ENCODE measurements at regions not wholly inside any gene's neighbourhood (a gene's known extent, or its start where the extent isn't known, plus 50 kb on each side); places are given as distances from the start of the nearest gene placed in this dataset.

GRCh38 chr2:194182888-194183287, 1474.1 kb upstream of the SLC39A10 start:
- intact Hi-C loops (cut with micrococcal nuclease; ENCODE audit: unreplicated experiment), result no loop called here
- no peak overlapping the region for H3K27ac ChIP-seq (ENCODE audit: low read depth, low read length, poor library complexity, severe bottlenecking)
- TF ChIP-seq, protein P1, sequence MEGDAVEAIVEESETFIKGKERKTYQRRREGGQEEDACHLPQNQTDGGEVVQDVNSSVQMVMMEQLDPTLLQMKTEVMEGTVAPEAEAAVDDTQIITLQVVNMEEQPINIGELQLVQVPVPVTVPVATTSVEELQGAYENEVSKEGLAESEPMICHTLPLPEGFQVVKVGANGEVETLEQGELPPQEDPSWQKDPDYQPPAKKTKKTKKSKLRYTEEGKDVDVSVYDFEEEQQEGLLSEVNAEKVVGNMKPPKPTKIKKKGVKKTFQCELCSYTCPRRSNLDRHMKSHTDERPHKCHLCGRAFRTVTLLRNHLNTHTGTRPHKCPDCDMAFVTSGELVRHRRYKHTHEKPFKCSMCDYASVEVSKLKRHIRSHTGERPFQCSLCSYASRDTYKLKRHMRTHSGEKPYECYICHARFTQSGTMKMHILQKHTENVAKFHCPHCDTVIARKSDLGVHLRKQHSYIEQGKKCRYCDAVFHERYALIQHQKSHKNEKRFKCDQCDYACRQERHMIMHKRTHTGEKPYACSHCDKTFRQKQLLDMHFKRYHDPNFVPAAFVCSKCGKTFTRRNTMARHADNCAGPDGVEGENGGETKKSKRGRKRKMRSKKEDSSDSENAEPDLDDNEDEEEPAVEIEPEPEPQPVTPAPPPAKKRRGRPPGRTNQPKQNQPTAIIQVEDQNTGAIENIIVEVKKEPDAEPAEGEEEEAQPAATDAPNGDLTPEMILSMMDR (conservative IDR thresholded peaks at IDR 0.05; ENCODE audit: low read length), result no peak
- no peak for TF ChIP-seq EZH2phosphoT487 (IDR thresholded peaks at IDR 0.05; ENCODE audit: borderline replicate concordance, low read depth, low read length)
- H2AFZ ChIP-seq (ENCODE audit: low read length), result no peak overlapping the region
- no peaks in the 10 kb centered on the region for H4K20me1 ChIP-seq (ENCODE audit: insufficient read depth, low read length)
- no peaks in the 10 kb centered on the region for H3K36me3 ChIP-seq (ENCODE audit: insufficient read depth, low read length)
- ChIA-PET POLR2A (interaction anchor here (1.4 kb wide), 1 partner anchor 10 kb away, joined by 6 read pairs; no protein-coding TSS in a partner anchor), CTCF (ENCODE audit: unreplicated experiment) (no interaction called here)
- H3K79me2 ChIP-seq (ENCODE audit: insufficient read depth, low read depth, low read length), result no peaks in the 10 kb centered on the region
- no peaks in the 10 kb centered on the region for H3K9me2 ChIP-seq (ENCODE audit: insufficient read depth, low read length)
- no peak for DNase-seq (ENCODE audit: low spot score)
- no TSS peak for BruUV-seq (replicated peaks)
- no peaks in the 10 kb centered on the region for H3K4me1 ChIP-seq (ENCODE audit: insufficient read depth, low read length, poor library complexity, severe bottlenecking)
- H3K4me3 ChIP-seq (ENCODE audit: low read depth, low read length, poor library complexity, severe bottlenecking), result no peak overlapping the region
- no peaks in the 10 kb centered on the region for H3K9me3 ChIP-seq (ENCODE audit: low read length)
- H3K4me2 ChIP-seq (ENCODE audit: low read length), result no peak overlapping the region

DNA sequence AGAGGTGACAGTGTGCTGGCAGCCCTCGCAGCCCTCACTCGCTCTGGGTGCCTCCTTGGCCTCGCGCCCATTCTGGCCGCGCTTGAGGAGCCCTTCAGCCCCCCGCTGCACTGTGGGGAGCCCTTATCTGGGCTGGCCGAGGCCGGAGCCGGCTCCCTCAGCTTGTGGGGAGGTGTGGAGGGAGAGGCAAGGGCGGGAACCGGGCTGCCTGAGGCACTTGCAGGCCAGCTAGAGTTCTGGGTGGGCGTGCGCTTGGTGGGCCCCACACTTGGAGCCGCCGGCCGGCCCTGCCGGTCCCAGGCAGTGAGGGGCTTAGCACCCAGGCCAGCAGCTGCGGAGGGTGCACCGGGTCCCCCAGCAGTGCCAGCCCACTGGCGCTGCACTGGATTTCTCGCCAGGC, 1480.9 kb upstream of the SLC39A10 start:
- no TSS peak for BruUV-seq (replicated peaks)
- no peaks in the 10 kb centered on the region for H3K9me3 ChIP-seq (ENCODE audit: low read length)
- ChIA-PET CTCF (ENCODE audit: unreplicated experiment) (no interaction called here), POLR2A (no interaction called here)
- TF ChIP-seq, protein P1 (conservative IDR thresholded peaks at IDR 0.05; ENCODE audit: low read length), result no peak
- no peak for TF ChIP-seq EZH2phosphoT487 (IDR thresholded peaks at IDR 0.05; ENCODE audit: borderline replicate concordance, low read depth, low read length)
- H4K20me1 ChIP-seq (ENCODE audit: insufficient read depth, low read length), result no peaks in the 10 kb centered on the region
- no peaks in the 10 kb centered on the region for H3K79me2 ChIP-seq (ENCODE audit: insufficient read depth, low read depth, low read length)
- H3K4me2 ChIP-seq (ENCODE audit: low read length), result no peak overlapping the region
- DNase-seq (ENCODE audit: low spot score), result no peak
- H3K4me1 ChIP-seq (ENCODE audit: insufficient read depth, low read length, poor library complexity, severe bottlenecking), result no peaks in the 10 kb centered on the region
- H3K36me3 ChIP-seq (ENCODE audit: insufficient read depth, low read length), result no peaks in the 10 kb centered on the region
- no peaks in the 10 kb centered on the region for H3K9me2 ChIP-seq (ENCODE audit: insufficient read depth, low read length)
- H2AFZ ChIP-seq (ENCODE audit: low read length), result no peak overlapping the region
- no peak overlapping the region for H3K27ac ChIP-seq (ENCODE audit: low read depth, low read length, poor library complexity, severe bottlenecking)
- intact Hi-C loops (cut with micrococcal nuclease; ENCODE audit: unreplicated experiment), result no loop called here
- H3K4me3 ChIP-seq (ENCODE audit: low read depth, low read length, poor library complexity, severe bottlenecking), result no peak overlapping the region

- DNase-seq (ENCODE audit: low spot score), result peak; percentile 26
Measured at GRCh38 chr2:194166818-194167217, 1490.2 kb upstream of the SLC39A10 start.

More at GRCh38 chr2:194166818-194167217, 1490.2 kb upstream of the SLC39A10 start:
- Histone ChIP-seq H3K27ac (ENCODE audit: low read depth, low read length, poor library complexity, severe bottlenecking) (no peak overlapping the region), H4K20me1 (ENCODE audit: insufficient read depth, low read length) (no peaks in the 10 kb centered on the region), H3K9me3 (ENCODE audit: low read length) (no peaks in the 10 kb centered on the region), H2AFZ (ENCODE audit: low read length) (no peak overlapping the region), H3K79me2 (ENCODE audit: insufficient read depth, low read depth, low read length) (no peaks in the 10 kb centered on the region), H3K4me1 (ENCODE audit: insufficient read depth, low read length, poor library complexity, severe bottlenecking) (no peaks in the 10 kb centered on the region), H3K4me2 (ENCODE audit: low read length) (no peak overlapping the region), H3K9me2 (ENCODE audit: insufficient read depth, low read length) (no peaks in the 10 kb centered on the region), H3K36me3 (ENCODE audit: insufficient read depth, low read length) (no peaks in the 10 kb centered on the region), H3K4me3 (ENCODE audit: low read depth, low read length, poor library complexity, severe bottlenecking) (no peak overlapping the region)
- intact Hi-C loops (cut with micrococcal nuclease; ENCODE audit: unreplicated experiment), result no loop called here
- CTCF ChIA-PET (ENCODE audit: unreplicated experiment), result no interaction called here
- POLR2A ChIA-PET, result no interaction called here
- TF ChIP-seq, protein P1 (conservative IDR thresholded peaks at IDR 0.05; ENCODE audit: low read length), result peak; percentile 73
- TF ChIP-seq EZH2phosphoT487 (IDR thresholded peaks at IDR 0.05; ENCODE audit: borderline replicate concordance, low read depth, low read length), result no peak
- BruUV-seq (replicated peaks), result no TSS peak
